HK-2 (cell line): ENCODE measurements at regions not wholly inside any gene's neighbourhood (a gene's known extent, or its start where the extent isn't known, plus 50 kb on each side); places are given as distances from the start of the nearest gene placed in this dataset.
"Not testable (repeated sequence)": the region's sequence is repeated elsewhere in the genome, so short reads cannot be mapped to it uniquely, and the experiment has no call there.

Experiments used
- DNase-seq: peaks from one replicate; pipeline ENCODE4 v3.0.0-alpha.2; 2018; ENCODE audit not compliant: unreplicated experiment

DNA sequence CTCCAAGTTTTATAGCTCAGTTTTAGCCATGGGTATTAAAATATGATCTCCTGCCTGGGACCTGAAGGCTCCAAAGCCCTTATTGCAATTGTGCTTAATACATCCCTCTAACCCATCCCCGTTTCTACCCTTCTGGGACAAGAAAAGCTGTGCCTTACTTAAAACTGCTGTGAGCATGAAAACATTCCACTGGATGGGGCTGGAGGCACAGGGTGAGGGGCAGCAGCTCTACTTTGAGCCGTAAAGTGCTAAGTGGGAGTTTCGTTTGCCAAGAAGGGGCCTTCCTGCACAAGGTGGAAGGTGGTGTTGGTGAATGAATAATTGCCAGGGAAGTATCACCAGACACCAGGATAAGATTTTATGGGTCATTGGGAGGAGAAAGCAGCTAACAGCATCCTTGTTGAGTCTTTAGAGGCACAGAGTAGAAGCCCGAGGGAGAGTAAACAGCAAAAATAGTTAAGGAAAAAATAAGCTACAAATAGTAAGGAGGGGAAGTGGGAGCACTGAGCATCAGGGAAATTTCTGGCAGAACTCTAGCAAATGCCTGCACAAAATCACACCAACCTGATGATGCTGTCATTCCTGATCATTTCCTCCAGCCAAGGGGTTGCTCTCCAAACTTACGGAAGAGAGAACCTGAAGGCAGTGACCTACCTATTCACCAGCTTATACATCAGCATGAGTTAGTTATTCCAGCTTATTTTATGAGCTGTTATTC lies 218.4 kb downstream of the MREG start:
- no peak for DNase-seq

DNA sequence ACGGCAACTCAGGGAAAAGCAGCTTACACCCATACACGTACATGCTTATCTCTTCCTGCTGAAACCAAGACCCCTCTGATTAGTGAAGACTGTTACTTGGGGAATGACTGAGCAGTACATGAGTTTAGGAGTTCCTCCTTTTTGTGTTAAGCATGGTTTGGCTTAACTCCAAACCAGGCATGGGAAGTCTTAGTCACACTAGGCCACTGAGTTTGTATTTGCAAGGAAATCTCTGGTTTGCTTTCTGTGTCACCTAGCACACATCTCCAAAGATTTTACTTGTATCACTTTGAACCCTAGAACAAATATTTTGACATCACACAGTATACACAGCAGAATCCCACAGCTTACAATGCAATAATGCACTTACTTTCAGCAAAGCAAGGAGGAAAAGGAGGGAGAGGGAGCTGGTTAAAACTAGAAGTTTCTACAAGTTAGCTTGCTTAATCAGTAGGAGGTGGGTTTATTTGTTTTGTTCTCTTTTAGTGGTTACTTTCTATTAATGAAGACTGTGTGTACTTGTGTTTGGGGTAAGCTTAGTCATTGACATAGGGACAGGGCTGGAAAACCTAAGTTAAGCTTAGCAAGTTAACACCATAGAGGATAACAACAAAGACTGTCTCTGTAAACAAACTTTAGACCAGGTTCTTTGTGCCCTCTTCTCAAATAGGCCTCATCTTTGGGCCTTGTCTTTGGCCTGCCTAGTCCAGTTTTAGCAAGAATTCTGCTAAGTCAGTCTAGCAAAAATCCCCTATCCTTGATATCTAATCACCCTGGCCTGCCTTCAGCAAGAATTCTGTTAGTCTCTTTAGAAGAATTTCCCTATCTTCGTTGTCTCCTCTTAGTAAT lies 219.4 kb downstream of the MREG start:
- DNase-seq, result peak; percentile 22

DNA sequence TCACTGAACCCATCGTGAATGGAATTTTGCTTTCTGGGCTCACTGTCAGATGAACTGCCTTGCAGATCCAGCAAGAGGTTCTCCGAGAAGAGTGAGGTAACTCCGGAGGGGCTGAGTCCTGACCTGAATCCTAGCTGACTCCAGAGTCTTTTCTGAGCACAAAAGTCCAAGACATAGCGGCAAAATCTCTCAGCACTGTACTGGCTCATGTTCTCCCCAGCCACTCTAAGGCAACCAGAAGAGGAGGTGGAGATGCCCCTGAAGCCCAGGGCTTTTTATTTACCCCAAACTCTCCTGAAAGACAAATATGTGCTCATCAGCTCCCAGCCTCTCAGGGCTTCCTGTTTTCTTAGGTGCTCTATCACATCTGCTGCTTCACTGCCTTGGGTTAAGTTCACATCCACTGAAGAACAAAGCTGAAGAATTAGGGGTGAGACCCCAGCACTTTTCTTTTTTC lies 221.8 kb downstream of the MREG start:
- no peak for DNase-seq

DNA sequence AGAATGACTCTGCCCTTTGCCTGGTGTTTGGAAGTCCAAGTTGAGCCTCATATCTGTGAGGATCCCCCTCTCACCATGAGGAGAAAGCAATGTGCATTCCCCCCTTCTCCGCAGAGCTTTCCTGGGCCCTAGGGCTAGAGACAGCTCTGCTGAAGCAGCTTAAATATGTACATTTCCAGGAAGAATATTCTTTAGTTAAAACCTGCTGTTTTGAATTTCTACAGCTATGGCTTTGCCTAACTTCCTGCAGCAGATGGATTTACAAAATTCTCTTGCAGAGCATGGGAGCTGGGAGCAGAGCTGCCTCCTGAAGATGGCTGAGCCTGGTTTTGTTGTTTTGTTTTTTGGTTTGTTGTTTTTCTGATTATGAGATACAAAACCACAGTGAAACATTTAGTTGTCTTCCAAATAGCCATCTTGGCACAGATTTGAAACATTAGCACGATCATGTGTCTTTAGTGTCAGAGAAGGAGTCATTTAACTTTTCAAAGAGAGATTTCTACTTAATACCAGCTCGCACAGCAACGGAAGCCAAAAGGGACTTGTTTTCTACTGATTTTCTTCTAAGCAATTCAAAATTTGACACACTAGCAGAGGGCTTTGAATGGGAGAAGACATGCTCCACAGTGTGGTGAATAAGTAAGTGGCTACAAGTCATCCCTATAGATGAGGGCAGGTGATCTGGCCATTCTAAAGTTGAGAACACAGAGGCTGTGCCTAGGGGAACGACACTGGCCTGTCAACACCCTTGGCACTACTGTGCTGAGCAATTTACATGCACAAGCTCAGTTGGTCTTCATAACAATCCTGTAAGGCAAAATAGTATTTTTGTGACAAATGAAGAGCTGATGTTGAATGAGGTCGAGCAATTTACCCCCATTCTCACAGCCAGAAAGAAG lies 222.6 kb downstream of the MREG start:
- DNase-seq, result no peak

DNA sequence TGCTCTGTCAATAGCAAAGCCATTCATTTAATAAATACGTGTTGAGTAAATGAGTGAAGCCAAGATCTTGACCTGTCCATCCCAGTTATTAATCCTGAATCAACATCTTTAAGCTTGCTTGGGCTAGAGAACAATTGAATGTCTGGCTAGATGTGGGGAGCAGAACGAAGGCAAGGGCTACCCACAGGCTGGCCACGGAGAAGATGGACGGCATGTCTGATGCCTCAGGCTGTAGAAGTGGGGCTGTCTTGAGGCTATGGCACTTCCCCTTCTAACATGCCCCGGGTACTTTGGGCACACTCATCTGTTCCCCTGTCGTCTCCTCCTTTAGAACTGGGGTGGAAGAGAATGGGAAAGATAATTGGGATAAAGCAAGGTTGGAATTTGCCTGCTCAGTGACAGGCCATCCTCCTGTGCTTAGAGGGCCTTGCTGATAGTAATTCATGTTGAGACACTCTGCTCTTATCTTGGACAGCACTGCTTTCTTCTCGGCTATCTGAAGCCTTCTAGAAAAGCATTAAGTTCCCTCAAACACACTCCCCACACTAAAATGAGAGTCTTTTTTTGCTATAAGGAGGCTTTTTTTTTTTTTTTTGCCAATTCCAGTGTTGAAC lies 225.7 kb downstream of the MREG start:
- DNase-seq, result no peak

DNA sequence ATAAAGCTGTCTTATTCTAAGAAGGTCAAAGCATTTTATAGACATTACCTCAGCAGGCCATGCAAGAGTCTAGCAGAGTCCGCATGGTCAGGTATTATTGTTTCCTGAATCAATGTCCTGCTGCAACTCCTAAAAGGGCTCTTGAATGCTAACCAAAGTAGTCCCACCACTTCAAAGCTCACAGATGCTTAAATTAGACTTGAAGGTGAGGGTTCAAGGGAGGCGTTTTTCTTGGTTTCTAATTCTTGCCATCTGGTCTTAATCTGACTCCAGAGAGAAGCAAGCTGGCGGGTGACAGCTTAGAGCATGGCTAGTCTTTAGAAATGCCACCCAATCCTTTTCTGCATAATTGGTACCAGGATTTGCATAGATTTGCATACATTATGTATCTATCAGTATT lies 226.3 kb downstream of the MREG start:
- DNase-seq, result no peak

DNA sequence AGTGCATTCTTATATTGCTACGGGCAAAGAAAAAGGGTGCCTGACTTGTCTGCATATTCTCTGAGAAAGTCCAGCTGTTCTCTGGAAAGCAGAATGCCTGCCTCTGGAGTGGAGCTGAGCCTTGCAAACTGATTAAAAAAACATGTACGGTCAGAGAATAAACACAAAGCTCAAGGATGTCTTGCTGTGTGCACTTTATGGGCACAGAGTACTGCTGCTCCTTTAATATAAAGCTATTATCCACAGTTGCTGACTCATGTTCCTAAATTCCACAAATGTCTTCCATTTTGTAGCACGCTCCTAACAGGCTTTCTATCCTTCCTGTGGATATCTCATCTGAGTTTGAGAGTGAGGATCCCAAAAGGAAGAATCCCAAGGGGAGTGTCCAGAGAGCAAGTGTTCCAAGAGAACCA lies 229.0 kb downstream of the MREG start:
- no peak for DNase-seq

DNA sequence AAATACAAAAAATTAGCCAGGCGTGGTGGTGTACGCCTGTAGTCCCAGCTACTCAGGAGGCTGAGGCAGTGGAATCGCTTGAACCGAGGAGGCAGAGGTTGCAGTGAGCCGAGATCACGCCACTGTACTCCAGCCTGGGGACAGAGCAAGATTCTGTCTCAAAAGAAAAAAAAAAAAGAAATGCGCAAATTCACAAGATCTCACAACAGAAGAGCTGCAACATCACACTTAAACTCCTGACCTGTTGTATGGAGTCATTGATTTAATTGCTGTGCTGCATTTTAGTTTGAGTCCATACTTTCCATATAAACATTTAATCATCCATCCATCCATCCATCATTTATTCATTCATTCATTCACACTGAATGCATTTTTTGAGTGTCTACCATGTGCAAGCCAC lies 229.7 kb downstream of the MREG start:
- not testable (repeated sequence) for DNase-seq

DNA sequence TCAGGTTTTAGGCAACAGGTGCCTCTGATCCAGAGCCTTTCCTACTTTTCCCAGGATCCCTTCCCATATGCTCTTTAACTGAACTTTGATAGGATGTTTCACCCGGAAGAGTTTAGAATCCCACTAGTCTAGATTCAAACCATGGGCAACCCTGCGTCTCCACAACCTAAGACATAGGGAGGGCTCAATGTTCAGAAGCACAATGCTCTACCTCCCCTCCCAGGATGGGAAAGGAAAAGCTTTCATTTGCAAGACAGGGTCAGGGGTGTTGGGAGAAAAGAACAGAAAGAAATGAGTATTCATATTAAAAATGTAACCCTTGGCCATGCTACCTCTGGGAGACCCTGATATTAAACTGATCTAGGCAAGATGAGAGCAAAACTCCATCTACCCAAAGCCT lies 230.4 kb downstream of the MREG start:
- no peak for DNase-seq

DNA sequence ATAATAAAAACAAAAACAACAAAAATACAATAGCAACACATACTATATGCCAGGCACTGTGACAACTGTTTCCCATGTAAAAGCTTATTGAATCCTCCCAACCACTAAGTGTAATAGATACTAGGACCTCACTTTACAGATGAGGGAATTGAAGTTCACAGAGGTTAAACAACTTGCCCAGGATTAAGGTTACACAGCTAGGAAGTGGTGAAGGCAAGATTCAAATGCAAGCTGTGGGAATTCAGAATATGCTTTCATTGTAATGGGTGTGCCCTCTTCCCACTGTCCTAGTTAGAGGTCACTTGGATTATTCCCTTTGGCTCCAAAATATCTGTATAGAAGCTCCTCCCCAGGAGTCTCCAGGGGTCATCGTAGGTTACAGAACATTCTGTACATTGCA lies 231.1 kb downstream of the MREG start:
- DNase-seq, result no peak

DNA sequence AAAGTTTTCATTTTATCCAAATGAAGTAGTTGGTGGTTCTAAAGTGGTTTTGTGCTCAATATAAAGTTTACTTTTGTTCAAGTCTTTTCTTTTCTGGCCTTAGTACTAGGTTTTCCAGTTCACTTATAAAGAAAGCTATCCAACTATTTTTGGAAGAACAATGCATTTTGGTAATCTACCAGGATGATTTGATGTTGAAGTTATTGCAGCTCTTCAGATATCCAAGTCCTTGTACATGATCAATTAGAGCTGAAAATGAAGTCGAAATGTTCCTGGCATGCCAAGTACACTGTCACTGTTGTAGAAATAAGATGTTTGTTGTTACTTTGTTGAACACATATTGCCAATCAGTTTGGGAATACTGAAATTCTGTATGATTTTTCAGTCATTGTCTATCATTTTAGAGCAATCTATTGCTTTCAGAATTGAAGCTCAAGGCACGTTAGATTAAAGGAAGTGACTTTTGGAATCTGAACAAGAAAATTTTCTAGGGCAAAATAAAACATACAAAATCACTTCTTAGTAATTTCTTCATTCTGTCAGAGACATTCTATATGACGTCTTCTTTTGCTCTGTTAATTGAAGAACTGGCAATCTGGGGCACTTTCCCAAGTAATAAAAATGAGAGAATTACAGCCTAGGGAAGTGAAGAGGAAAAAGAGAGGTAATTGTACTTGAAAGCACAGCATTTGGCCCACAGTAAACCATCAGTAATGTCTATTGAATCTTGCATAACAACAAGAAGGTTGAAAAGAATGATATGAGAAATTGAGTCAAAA lies 232.3 kb downstream of the MREG start:
- DNase-seq, result no peak

DNA sequence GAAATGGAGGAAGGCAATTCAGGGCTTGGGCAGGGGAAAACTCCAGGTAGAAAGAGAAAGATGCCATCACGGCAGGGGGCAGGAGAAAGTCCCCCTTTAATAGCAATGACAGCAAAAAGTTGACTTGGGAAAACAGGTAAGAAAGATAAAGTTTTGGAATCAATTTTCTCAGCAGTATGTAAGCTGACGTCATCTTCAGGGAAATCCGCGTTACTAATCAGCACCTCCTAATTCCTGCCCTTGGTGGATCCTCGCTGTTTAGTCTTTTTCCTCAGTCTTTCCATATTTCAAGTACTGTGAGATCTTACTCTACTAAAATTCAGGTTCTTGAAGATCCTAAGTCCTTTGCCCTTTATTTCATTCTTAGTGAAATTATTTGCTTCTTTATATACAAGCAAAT lies 233.0 kb downstream of the MREG start:
- no peak for DNase-seq

DNA sequence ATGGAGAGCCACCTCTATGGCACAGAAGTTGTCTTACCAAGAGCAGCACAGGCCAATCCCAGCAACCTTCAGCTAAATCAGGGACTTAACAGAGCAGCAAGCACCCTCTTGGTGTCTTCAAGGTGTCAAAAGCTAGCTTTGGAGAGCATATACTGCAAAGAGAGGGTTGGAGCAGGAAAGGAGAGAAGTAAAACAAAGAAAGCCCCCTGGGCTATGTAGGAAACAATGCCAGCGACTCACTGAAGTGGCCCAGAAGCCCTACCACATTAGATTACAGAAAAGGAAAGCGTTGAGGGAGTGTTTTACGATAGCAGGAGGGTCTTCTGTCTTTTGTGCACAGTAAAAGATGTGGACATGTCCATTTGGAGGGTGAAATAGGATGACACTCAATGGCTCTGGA lies 233.4 kb downstream of the MREG start:
- DNase-seq, result no peak

DNA sequence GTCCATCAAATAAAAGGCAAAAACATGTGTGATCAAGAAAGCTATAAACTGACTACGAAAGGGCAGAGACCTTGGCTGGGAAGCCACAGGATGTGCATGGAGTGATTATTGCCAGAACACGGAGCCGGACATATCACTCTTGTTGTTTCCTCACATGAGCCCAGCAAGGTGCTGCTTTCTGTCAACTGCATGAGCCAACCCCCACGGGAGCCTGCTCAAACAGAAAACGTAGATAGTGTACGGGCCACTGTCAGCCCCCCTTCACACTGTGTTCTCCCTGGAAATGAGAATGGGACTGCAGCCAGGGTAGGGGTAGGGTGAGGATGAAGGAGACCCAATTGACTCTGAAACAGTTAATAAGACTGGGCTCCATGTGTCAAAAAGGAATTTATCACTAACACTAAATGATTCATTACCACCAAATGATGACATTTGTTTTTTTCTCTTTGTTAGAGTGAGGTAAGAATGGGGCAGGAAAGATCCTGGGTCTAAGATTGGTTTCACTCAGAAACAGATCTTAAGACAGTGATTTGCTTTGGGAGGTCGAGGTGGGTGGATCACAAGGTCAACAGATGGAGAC lies 235.8 kb downstream of the MREG start:
- no peak for DNase-seq

DNA sequence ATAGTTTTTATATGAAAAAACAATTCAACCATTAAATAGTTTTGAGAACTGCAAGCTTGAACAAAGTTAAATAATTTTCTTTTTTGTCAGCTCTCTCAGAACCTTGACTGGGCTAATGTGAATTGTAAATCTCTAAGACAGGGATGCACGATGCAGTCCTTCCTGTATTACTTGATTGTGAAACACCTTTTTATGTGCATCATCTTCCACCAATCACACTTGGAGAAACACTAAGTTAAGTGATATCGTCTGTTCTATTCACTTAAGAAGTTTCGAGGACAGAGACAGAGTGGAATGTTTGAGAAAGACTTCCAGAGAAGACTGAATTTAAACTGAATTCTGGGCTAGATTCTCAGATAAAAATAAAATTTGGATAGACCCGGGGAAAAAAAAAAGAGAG lies 238.2 kb downstream of the MREG start:
- DNase-seq, result no peak

DNA sequence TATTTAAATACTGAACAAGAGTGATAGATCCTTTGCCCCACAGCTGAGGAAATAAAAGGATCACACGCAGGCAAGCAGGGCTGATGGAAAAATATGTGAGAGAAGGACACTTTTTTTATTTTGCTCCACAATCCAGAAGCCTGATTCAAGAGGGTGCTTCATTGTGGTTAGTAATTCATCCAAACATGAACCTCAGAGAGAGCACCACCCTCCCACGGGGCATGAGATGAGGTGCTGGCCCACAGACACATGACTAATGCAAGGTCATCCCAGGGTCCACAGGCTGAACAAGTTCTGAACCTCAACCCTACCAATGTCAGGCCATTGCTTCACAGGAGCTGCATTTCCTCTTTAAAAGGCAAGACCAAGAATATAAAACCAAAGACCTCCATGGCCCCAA lies 239.6 kb downstream of the MREG start:
- DNase-seq, result peak; percentile 67

DNA sequence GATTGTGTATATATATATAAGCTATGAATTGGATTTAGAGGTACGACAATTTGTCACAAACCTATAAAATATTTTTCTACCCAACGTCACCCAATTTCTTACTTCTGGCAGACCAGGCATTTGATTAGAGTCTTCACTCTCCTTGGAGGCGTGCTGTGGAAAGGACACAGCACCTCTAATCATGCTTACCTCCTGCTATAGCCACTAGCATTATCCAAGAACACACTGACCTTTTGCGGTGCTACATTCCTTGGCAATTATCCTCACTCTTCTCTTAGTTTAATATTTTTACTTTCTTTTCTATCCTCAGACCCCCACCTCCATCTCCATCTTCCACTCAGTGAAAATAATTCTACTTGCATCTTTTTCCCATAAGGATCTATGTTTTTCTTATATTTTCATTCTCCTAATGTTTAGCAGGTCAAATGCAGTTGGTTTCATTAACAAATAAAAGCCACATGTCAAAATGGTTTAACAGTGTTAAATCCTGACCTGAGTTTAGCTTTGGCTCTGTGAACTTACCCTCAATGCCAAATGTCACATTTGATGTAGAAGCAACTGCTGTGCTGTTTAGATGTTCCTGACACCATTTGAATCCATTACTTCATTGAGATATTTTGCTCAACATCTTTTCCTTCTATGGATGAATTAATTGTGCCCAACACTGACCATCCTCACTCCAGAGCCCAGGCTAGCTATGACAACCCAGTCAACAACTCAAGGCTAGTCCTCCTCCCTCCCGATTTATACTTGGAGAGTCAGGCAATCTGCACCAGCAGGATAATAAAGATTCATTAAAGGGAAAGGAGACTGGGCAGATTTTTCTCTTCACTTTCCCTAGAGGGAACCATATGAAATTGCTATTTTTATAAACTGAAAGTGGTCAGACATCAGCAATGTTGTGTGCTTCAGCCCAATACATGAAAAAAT lies 240.5 kb downstream of the MREG start:
- no peak for DNase-seq

DNA sequence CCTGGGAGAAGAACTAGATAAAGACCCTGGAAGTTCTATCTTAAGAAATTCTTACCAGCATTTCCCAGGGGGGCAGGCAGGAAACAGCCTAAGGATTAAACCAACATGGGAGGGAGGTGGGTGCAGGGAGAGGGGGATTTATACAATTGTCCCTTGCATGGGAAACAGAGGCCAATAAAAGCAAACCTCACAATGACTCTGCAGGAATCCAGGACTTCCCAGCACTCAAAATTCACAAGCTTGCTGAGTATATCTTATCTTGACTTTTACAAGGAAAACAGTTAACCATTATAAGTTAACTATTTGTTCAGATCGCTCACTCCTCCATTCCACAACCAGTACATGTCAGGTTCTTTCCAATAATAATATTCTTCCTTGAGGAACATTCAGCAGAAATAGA lies 241.3 kb downstream of the MREG start:
- DNase-seq, result no peak

DNA sequence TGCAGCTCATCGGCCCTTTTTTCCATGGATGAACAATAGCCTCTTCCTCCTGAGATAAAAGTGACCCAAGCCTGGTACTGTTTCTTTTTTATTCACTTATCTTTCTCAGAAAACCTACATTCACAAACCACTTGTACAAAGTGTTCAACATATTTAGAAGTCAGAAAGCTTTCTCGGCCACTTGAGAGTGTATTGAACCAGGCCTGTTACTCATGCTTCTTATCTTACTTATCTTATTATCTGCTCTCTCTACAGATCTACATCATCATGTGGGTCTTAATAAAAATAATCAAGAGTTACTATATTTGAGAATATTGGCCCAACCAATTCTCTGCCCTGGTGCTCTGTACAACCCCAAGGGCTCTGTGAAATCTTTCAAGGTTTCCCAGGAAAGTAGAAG lies 242.1 kb downstream of the MREG start:
- DNase-seq, result no peak

DNA sequence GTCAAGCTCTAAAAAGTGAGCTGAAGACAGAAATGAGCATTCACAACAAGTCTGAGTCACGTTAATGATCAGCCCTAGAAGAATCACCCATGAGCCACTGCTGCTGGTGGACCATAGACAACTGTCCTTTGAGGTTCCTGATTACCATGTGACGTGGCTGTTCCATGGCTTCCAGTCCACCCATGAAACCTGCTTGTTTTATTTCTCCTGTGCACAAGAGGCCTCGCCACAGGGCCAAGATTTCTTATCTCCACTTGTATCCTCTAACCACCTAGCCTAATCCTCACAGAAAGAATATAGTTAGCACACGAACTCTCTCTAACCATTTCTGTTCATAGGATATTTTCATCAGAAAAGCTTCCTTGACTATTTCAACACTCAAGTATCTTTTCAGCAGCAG lies 242.7 kb downstream of the MREG start:
- DNase-seq, result no peak
